OCI-LY1 (cell line): ENCODE measurements at regions not wholly inside any gene's neighbourhood (a gene's known extent, or its start where the extent isn't known, plus 50 kb on each side); places are given as distances from the start of the nearest gene placed in this dataset.

Experiments used
- H2AFZ ChIP-seq: fragments of 200-600 bp; sonication (generic), shearing (Covaris generic); 2 replicates; pipeline ENCODE4 v1.6.0; 2014; ENCODE audit warnings: antibody characterized with exemption, mild to moderate bottlenecking, low read length
- H3F3A ChIP-seq: fragments of 200-600 bp; sonication (generic), shearing (Covaris generic); 2 replicates; pipeline ENCODE4 v1.6.0; 2014; ENCODE audit warnings: mild to moderate bottlenecking, antibody characterized with exemption, low read length, moderate library complexity; ENCODE audit not compliant: insufficient read depth
- H3K27ac ChIP-seq: fragments of 200-600 bp; sonication (generic); 2 replicates; pipeline ENCODE4 v1.5.1; 2014; ENCODE audit warnings: low read length, mixed run types, mild to moderate bottlenecking, low read depth; ENCODE audit not compliant: poor library complexity, severe bottlenecking
- H3K27me3 ChIP-seq: fragments of 200-600 bp; sonication (generic); 2 replicates; pipeline ENCODE4 v1.6.0; 2014; ENCODE audit warnings: antibody characterized with exemption, mild to moderate bottlenecking, low read length, moderate library complexity; ENCODE audit not compliant: insufficient read depth
- H3K36me3 ChIP-seq: fragments of 200-600 bp; sonication (generic); 2 replicates; pipeline ENCODE4 v1.6.1; 2014; ENCODE audit warnings: mild to moderate bottlenecking, antibody characterized with exemption, low read length, moderate library complexity, mixed read lengths; ENCODE audit not compliant: insufficient read depth
- H3K4me1 ChIP-seq: fragments of 200-600 bp; sonication (generic); 2 replicates; pipeline ENCODE4 v1.5.1; 2014; ENCODE audit warnings: mild to moderate bottlenecking, low read length, moderate library complexity; ENCODE audit not compliant: insufficient read depth, severe bottlenecking
- H3K4me2 ChIP-seq: fragments of 200-600 bp; sonication (generic), shearing (Covaris generic); 2 replicates; pipeline ENCODE4 v1.6.1; 2014; ENCODE audit warnings: low read length
- H3K4me3 ChIP-seq: fragments of 200-600 bp; sonication (generic); 2 replicates; pipeline ENCODE4 v1.5.1; 2014; ENCODE audit warnings: low read length, low read depth, mild to moderate bottlenecking, mixed read lengths; ENCODE audit not compliant: poor library complexity, severe bottlenecking
- H3K79me2 ChIP-seq: fragments of 200-600 bp; shearing (Covaris generic); 2 replicates; pipeline ENCODE4 v1.6.1; 2016; ENCODE audit warnings: mixed run types, low read length, mixed read lengths; ENCODE audit not compliant: insufficient read depth
- H3K9ac ChIP-seq: fragments of 200-600 bp; sonication (generic), shearing (Covaris generic); 2 replicates; pipeline ENCODE4 v1.6.1; 2014; ENCODE audit warnings: mild to moderate bottlenecking, low read length, mixed read lengths
- H3K9me2 ChIP-seq: fragments of 200-600 bp; sonication (generic), shearing (Covaris generic); 2 replicates; pipeline ENCODE4 v1.6.1; 2014; ENCODE audit warnings: low read depth, mild to moderate bottlenecking, low read length, mixed read lengths
- H3K9me3 ChIP-seq: fragments of 200-600 bp; shearing (Covaris generic); 2 replicates; pipeline ENCODE4 v1.6.1; 2014; ENCODE audit warnings: low read length, mixed read lengths
- H4K20me1 ChIP-seq: fragments of 200-600 bp; sonication (generic), shearing (Covaris generic); 2 replicates; pipeline ENCODE4 v1.6.0; 2016; ENCODE audit warnings: mild to moderate bottlenecking, low read length; ENCODE audit not compliant: insufficient read depth
- CTCF ChIP-seq: fragments of 200-600 bp; sonication (generic), shearing (Covaris generic); IDR thresholded peaks from 2 replicates; pipeline ENCODE4 v1.5.1; 2017; ENCODE audit warnings: mild to moderate bottlenecking, antibody characterized with exemption, low read length, moderate library complexity, mixed read lengths
- EZH2 ChIP-seq: fragments of 200-600 bp; sonication (generic), shearing (Covaris generic); IDR thresholded peaks from 2 replicates; pipeline ENCODE4 v1.8.0; 2017; ENCODE audit warnings: borderline replicate concordance, mixed run types, mild to moderate bottlenecking, antibody characterized with exemption, low read length, moderate library complexity, mixed read lengths

- H3K9me2 ChIP-seq = no peaks in the 10 kb centered on the region
- no peak overlapping the region for H2AFZ ChIP-seq
- H3K9ac ChIP-seq = no peak overlapping the region
- H3K9me3 ChIP-seq = no peaks in the 10 kb centered on the region
- no peaks in the 10 kb centered on the region for H3F3A ChIP-seq
- no peak overlapping the region for H3K4me3 ChIP-seq
- no peaks in the 10 kb centered on the region for H3K79me2 ChIP-seq
- no peak overlapping the region for H3K27ac ChIP-seq
- H3K4me2 ChIP-seq = no peak overlapping the region
- H3K27me3 ChIP-seq = no peaks in the 10 kb centered on the region
- TF ChIP-seq CTCF = no peak
- no peak for TF ChIP-seq EZH2
- H4K20me1 ChIP-seq = no peaks in the 10 kb centered on the region
- no peaks in the 10 kb centered on the region for H3K36me3 ChIP-seq
- H3K4me1 ChIP-seq = no peaks in the 10 kb centered on the region
These were observed 181.3 kb upstream of the IL12B start for GRCh38 chr5:159511570-159511969.

GRCh38 chr5:159512064-159512463, 181.8 kb upstream of the IL12B start:
- Histone ChIP-seq H3K4me2 (no peak overlapping the region), H3K4me1 (no peaks in the 10 kb centered on the region), H3K27ac (no peak overlapping the region), H3K9me2 (no peaks in the 10 kb centered on the region), H3K9ac (no peak overlapping the region), H3K27me3 (no peaks in the 10 kb centered on the region), H3K36me3 (no peaks in the 10 kb centered on the region), H3F3A (no peaks in the 10 kb centered on the region), H2AFZ (no peak overlapping the region), H4K20me1 (no peaks in the 10 kb centered on the region), H3K79me2 (no peaks in the 10 kb centered on the region), H3K9me3 (no peaks in the 10 kb centered on the region), H3K4me3 (no peak overlapping the region)
- no peak for TF ChIP-seq EZH2
- TF ChIP-seq CTCF = no peak

GRCh38 chr5:159514229-159514810, 184.0 kb upstream of the IL12B start:
- Histone ChIP-seq H3K9ac (no peak overlapping the region), H3K4me1 (no peaks in the 10 kb centered on the region), H3K79me2 (no peaks in the 10 kb centered on the region), H3K4me3 (no peak overlapping the region), H3K27me3 (no peaks in the 10 kb centered on the region), H3K27ac (no peak overlapping the region), H3F3A (no peaks in the 10 kb centered on the region), H3K36me3 (no peaks in the 10 kb centered on the region), H4K20me1 (no peaks in the 10 kb centered on the region), H2AFZ (no peak overlapping the region), H3K9me3 (no peaks in the 10 kb centered on the region), H3K9me2 (no peaks in the 10 kb centered on the region), H3K4me2 (no peak overlapping the region)
- TF ChIP-seq CTCF = no peak
- no peak for TF ChIP-seq EZH2
